Sigmoid colon (tissue), 6 donors: ENCODE measurements at regions not wholly inside any gene's neighbourhood (a gene's known extent, or its start where the extent isn't known, plus 50 kb on each side); places are given as distances from the start of the nearest gene placed in this dataset.
"Not testable (repeated sequence)": the region's sequence is repeated elsewhere in the genome, so short reads cannot be mapped to it uniquely, and the experiment has no call there.

Source experiments
- DNase-seq: peaks from one replicate; pipeline ENCODE4 v3.0.0-alpha.2; 2019
- H3K27ac ChIP-seq, 4 donors: fragments of 200-600 bp; sonication (generic); one replicate each; pipeline ENCODE4 v1.5.1; 2016 to 2019; ENCODE audit warnings: mild to moderate bottlenecking in 1 of 4
- H3K27me3 ChIP-seq, 3 donors: fragments of 200-600 bp; sonication (generic); one replicate each; pipeline ENCODE4 v1.5.1; 2019; ENCODE audit warnings: mild to moderate bottlenecking in 1 of 3
- H3K36me3 ChIP-seq, 4 donors: fragments of 200-600 bp; sonication (generic); one replicate each; pipeline ENCODE4 v1.5.1; 2016 to 2019
- H3K4me1 ChIP-seq, 4 donors: fragments of 200-600 bp; sonication (generic); one replicate each; pipeline ENCODE4 v1.5.1; 2017 to 2019
- H3K4me3 ChIP-seq, 4 donors: fragments of 200-600 bp; sonication (generic); one replicate each; pipeline ENCODE4 v1.5.1; 2017 to 2019; ENCODE audit warnings: mild to moderate bottlenecking in 2 of 4, moderate library complexity in 1 of 4
- H3K9me3 ChIP-seq, 4 donors: fragments of 200-600 bp in 3 of 4; sonication (generic) in 3 of 4; one replicate each; pipeline versions ENCODE4 v1.5.1 to v1.6.1; 2013 to 2019
- CTCF ChIP-seq, 4 experiments: fragments of 450-650 bp in 3 of 4; fragments of 200-600 bp in 1 of 4; IDR thresholded peaks; one replicate each; pipeline ENCODE4 v1.5.1; 2016 to 2019; ENCODE audit warnings: antibody characterized with exemption in 4 of 4, mild to moderate bottlenecking in 3 of 4, moderate library complexity in 2 of 4
- EP300 ChIP-seq, 4 donors: sonication (generic); formaldehyde crosslinking; IDR thresholded peaks; one replicate each; pipeline ENCODE4 v1.6.1; 2017; ENCODE audit warnings: antibody characterized with exemption in 4 of 4
- POLR2A ChIP-seq, 2 donors: fragments of 450-650 bp; IDR thresholded peaks; one replicate each; pipeline ENCODE4 v1.6.1; 2016; ENCODE audit warnings: antibody characterized with exemption in 2 of 2, mild to moderate bottlenecking in 2 of 2, moderate library complexity in 2 of 2
- POLR2AphosphoS5 ChIP-seq, 4 donors: sonication (generic); formaldehyde crosslinking; IDR thresholded peaks; one replicate each; pipeline ENCODE4 v1.6.1; 2017; ENCODE audit warnings: antibody characterized with exemption in 4 of 4
- WGBS, 2 donors: extraction: QIAGEN DNeasy Blood & Tissue Kit; methylation state at CpG; one replicate each; pipeline ENCODE4 v1.1.7; 2013; 5-methylcytosine and 5-hydroxymethylcytosine counted together
- intact Hi-C: fragments of 100-400 bp; cut with DNase I; formaldehyde crosslinking; loops from one replicate; pipeline ENCODE4 v1.15.1; 2023
- donor health status: healthy with polysubstance abuse.
- donor health status: healthy.

- DNase-seq, result no peak
- H3K27me3 ChIP-seq, result no peaks in the 10 kb centered on the region
- intact Hi-C loops, result no loop called here
- WGBS, 2 donors, result 29 to 51% methylated on average over 1 of the region's 1 CpG
- no peaks in the 10 kb centered on the region for H3K4me1 ChIP-seq
- H3K4me3 ChIP-seq, result no peak overlapping the region
- peaks cover 0 to 2% (median 0%) of the 10 kb centered on the region in 4 donors for H3K9me3 ChIP-seq
- H3K27ac ChIP-seq, result no peak overlapping the region
- TF ChIP-seq CTCF (IDR thresholded peaks at IDR 0.05), result no peak
- no peak for TF ChIP-seq EP300 (IDR thresholded peaks at IDR 0.05)
- no peak for TF ChIP-seq POLR2A (IDR thresholded peaks at IDR 0.05)
- no peak for TF ChIP-seq POLR2AphosphoS5 (IDR thresholded peaks at IDR 0.05)
- H3K36me3 ChIP-seq, result no peaks in the 10 kb centered on the region
Observed at GRCh38 chr10:16030562-16030961, 170.3 kb upstream of the MINDY3 start.

GRCh38 chr10:16049050-16049449 is 188.7 kb upstream of the MINDY3 start:
- H3K27me3 ChIP-seq, result no peaks in the 10 kb centered on the region
- no peak for TF ChIP-seq POLR2AphosphoS5 (IDR thresholded peaks at IDR 0.05)
- TF ChIP-seq CTCF (IDR thresholded peaks at IDR 0.05), result no peak
- no peak for TF ChIP-seq EP300 (IDR thresholded peaks at IDR 0.05)
- no peak for TF ChIP-seq POLR2A (IDR thresholded peaks at IDR 0.05)
- H3K4me1 ChIP-seq, result no peaks in the 10 kb centered on the region
- WGBS, 2 donors, result 89 to 90% methylated on average over 4 of the region's 4 CpGs
- H3K27ac ChIP-seq, result no peak overlapping the region
- H3K36me3 ChIP-seq, result no peaks in the 10 kb centered on the region
- H3K9me3 ChIP-seq, result no peaks in the 10 kb centered on the region
- intact Hi-C loops, result no loop called here
- H3K4me3 ChIP-seq, result no peak overlapping the region
- no peak for DNase-seq

- no peak overlapping the region for H3K27ac ChIP-seq
- no peaks in the 10 kb centered on the region for H3K36me3 ChIP-seq
- no peaks in the 10 kb centered on the region for H3K27me3 ChIP-seq
- H3K4me1 ChIP-seq, result no peaks in the 10 kb centered on the region
- no peak for TF ChIP-seq POLR2AphosphoS5 (IDR thresholded peaks at IDR 0.05)
- no peak for TF ChIP-seq CTCF (IDR thresholded peaks at IDR 0.05)
- no peak for TF ChIP-seq POLR2A (IDR thresholded peaks at IDR 0.05)
- no peak for TF ChIP-seq EP300 (IDR thresholded peaks at IDR 0.05)
- no peak overlapping the region for H3K4me3 ChIP-seq
- intact Hi-C loops, result no loop called here
- H3K9me3 ChIP-seq, result no peaks in the 10 kb centered on the region
- whole genome bisulfite sequencing, 2 donors, result 86 to 93% methylated on average over 7 of the region's 7 CpGs
- DNase-seq, result no peak
Observed at GRCh38 chr10:16049782-16050181, 189.5 kb upstream of the MINDY3 start.

- no peaks in the 10 kb centered on the region for H3K36me3 ChIP-seq
- DNase-seq, result no peak
- intact Hi-C loops, result no loop called here
- no peaks in the 10 kb centered on the region for H3K4me1 ChIP-seq
- H3K27ac ChIP-seq, result no peak overlapping the region
- no peak overlapping the region for H3K4me3 ChIP-seq
- H3K27me3 ChIP-seq, result no peaks in the 10 kb centered on the region
- WGBS, 2 donors, result 20 to 30% methylated on average over 1 of the region's 1 CpG
- H3K9me3 ChIP-seq, result no peaks in the 10 kb centered on the region
- TF ChIP-seq POLR2AphosphoS5 (IDR thresholded peaks at IDR 0.05) (no peak), CTCF (IDR thresholded peaks at IDR 0.05) (no peak), EP300 (IDR thresholded peaks at IDR 0.05) (no peak), POLR2A (IDR thresholded peaks at IDR 0.05) (no peak)
Observed at GRCh38 chr10:16063350-16063749, 203.0 kb upstream of the MINDY3 start.

- H3K9me3 ChIP-seq, H3K4me1 ChIP-seq, DNase-seq, H3K36me3 ChIP-seq, H3K4me3 ChIP-seq, H3K27me3 ChIP-seq, H3K27ac ChIP-seq, intact Hi-C loops: not testable (repeated sequence)
- 84 to 89% methylated on average over 2 of the region's 2 CpGs for WGBS, 2 donors
Observed at GRCh38 chr10:16083551-16083950, 223.2 kb upstream of the MINDY3 start.
